ENCODE measurements at regions not wholly inside any gene's neighbourhood (a gene's known extent, or its start where the extent isn't known, plus 50 kb on each side); places are given as distances from the start of the nearest gene placed in this dataset.
"Not testable (repeated sequence)": the region's sequence is repeated elsewhere in the genome, so short reads cannot be mapped to it uniquely, and the experiment has no call there.

DNA sequence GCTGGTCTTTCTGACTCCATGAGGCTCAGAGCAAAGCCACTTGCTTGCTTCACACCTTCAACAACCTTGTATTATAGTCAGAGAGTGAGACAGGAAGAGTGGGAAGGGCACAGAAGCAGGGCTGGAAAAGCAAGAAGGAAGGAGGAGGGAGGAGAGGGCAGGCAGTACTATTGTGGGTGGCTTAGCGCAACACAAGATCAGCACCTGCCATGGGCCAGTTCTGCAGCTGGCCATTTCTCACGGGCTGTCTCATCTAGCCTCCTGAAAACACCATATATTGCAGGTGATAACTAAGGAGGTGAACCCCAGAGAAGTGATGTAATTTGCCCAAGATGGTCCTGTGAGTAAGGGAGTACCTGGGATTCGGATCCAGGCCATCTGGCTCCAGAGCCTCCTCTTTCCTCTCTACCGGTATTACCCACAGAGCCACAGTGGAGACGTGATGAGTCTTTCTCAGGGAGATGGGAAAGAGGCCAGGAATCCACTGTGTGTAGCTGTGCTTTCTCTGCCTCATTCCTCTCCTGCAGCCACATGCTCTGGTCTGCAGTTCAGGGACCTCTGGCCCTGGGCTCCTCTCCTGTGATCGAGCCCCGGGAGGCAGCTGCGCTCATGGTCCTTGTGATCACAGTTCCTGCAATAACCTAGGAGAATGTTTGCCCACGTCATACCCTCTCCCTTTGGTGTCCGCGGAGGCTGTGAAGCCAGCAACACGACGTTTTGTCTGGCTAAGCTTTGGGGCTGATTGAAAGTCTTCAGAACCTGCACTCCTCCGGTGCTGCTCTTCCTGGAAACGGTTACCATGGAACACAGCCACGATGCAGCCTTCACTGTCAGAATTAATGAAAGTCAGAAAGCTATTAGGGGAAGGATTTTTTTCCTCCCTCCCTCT is 178.1 kb upstream of the CCL2 start:
- no peak for DNase-seq (ENCODE audit: low read depth in 2 of 2)

GRCh38 chr17:34081269-34081668 is 173.8 kb upstream of the CCL2 start:
- no peak for DNase-seq (ENCODE audit: low read depth in 2 of 2)

GRCh38 chr17:34082404-34082803 is 172.7 kb upstream of the CCL2 start:
- DNase-seq (ENCODE audit: low read depth in 2 of 2), result no peak

- not testable (repeated sequence) for DNase-seq (ENCODE audit: low read depth in 2 of 2)
Observed at GRCh38 chr17:34089042-34089441, 166.0 kb upstream of the CCL2 start.

DNA sequence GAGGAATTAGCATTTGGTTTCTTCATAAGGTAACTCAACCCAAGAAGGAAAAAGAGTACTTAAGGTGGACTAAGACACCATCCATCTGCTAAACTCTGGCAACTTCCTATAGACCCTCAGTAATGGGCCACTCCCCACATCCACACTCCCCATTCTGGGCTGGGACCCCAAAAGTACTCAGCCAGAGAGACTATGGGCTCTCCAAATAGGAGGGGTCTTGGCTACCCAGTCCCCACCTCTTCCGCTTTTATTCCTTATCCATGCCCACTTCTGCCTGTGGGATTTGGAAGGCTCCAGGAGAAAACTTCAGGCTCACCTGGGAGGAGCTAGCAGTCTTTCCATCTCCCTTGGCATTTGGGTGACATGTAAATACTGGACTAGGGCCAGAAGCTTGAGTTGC is 164.5 kb upstream of the CCL2 start:
- DNase-seq (ENCODE audit: low read depth in 2 of 2), result no peak

GRCh38 chr17:34091975-34092374 is 163.1 kb upstream of the CCL2 start:
- no peak for DNase-seq (ENCODE audit: low read depth in 2 of 2)

DNA sequence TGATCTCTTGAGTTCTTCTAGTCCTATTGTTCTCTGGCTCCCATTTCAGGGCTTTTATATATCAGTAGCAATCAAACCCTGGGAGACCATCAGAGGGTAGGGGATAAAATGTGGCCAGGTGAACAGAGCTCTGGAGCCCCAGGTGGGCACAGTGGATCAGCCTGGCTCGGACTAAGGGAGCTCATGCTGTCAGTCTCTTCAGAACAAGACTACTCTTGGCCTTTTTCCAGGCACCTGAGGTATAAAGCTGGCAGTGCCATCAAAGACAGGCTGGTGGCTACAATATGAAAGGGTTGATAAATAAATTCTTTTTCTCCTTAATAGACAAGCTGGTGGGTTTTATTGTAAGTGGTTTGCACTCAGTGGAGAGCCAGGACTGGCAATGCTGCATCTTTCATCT is 160.0 kb upstream of the CCL2 start:
- DNase-seq (ENCODE audit: low read depth in 2 of 2), result no peak

- DNase-seq (ENCODE audit: low read depth in 2 of 2), result no peak
Observed at GRCh38 chr17:34098699-34099098, 156.4 kb upstream of the CCL2 start.

DNA sequence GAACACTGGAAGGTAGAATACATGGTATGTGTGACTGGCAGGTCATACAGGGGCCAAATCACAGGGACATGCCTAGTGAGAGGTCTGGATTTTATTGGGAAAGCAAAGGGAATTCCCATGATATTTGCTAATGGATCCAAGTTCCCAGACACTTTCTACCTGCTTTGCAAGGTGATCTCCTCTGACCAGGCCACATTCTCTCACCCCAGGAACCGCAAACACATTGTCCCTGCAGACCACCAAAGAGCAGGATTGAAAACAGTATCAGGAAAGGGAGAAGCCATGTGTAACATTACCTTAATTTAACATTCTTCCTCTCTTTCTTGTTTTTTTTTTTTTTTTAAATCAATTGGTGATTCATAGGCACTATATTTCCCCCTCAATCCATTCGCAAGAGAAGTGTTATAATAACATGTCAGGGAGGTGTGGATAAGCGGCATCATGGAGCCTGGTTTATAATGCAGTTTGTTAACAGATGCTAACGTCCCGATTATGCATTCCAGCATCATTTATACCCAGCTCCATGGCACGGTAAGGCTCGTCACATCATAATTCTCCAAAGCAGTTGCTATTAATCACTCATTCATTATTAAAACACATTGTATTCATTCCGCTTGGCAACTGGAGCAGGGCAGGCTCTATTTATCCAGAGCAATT is 155.1 kb upstream of the CCL2 start:
- no peak for DNase-seq (ENCODE audit: low read depth in 2 of 2)

DNA sequence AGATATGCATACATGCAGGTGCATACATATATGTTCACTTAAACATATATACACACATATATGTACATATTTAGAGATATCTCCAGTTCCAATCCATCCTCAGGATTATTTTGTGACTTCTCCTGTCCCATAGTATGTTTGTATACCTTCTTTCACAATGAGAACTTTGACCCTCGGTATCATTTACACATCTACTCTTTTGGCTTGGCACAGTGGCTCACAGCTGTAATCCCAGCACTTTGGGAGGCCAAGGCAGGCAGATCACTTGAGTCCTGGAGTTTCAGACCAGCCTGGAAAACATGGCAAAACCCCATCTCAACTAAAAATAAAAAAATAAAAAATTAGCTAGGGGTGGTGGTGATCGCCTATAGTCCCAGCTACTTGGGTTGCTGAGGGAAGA is 148.1 kb upstream of the CCL2 start:
- DNase-seq (ENCODE audit: low read depth in 2 of 2), result no peak

DNA sequence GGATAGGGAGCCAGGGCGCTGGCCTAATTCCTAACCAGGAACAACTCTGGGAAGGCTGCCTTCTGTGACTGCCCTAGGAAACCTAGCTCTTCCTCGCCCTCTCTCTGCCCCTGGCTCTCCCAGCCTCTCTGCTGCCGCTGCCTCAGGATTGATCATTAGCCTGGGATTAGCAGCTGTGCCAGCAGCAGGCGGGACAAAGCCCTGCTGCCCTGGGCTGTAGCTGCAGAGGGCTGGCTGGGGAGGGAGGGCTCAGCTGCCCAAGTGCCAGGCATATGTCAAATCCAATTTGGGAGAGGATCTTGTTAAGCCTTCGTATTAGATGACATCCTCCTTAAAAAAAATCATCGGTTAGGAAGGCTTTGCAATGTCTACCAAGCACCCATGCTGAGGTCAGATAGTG is 144.8 kb upstream of the CCL2 start:
- DNase-seq (ENCODE audit: low read depth in 2 of 2), result no peak

DNA sequence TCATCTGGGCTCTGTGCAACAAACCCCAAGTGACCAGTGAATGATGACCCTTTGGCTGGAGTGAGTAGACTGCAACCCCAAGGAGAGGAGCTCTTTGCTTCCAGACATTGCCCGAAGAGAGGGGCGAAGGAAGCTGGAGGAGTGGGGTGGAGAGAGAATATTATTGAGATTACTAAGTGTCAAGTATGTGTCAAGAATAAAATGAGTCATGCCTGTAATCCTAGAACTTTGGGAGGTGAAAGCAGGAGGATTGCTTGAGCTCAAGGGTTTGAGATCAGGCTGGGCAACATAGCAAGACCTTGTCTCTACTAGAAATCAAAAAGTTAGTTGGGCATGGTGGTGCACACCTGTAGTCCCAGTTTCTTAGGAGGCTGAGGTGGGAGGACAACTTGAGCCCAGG is 142.0 kb upstream of the CCL2 start:
- no peak for DNase-seq (ENCODE audit: low read depth in 2 of 2)

- no peak for DNase-seq (ENCODE audit: low read depth in 2 of 2)
Observed at GRCh38 chr17:34114174-34114573, 140.9 kb upstream of the CCL2 start.

GRCh38 chr17:34116306-34116705 is 138.8 kb upstream of the CCL2 start:
- no peak for DNase-seq (ENCODE audit: low read depth in 2 of 2)

DNA sequence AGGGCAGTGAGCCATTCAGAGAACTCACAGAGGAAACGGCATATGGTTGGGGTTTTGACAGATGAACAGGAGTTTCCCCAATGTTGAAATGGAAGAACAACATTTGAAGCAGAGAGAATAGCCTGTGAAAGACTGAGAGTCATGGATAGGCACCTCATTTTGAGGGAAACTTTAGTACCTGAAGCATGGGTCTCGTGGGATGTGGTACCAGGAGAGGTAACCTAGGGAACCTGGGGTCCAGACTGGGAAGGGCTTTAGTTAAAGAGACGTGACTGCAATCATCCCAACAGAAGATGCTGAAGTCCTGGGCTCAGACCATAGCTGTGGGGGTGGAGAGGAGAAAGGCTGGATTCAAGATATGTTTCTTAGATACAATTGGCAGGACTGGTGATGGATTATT is 137.8 kb upstream of the CCL2 start:
- no peak for DNase-seq (ENCODE audit: low read depth in 2 of 2)

- DNase-seq (ENCODE audit: low read depth in 2 of 2), result no peak
Observed at GRCh38 chr17:34117811-34118210, 137.3 kb upstream of the CCL2 start.

- DNase-seq (ENCODE audit: low read depth in 2 of 2), result no peak
Observed at GRCh38 chr17:34118564-34118963, 136.5 kb upstream of the CCL2 start.

DNA sequence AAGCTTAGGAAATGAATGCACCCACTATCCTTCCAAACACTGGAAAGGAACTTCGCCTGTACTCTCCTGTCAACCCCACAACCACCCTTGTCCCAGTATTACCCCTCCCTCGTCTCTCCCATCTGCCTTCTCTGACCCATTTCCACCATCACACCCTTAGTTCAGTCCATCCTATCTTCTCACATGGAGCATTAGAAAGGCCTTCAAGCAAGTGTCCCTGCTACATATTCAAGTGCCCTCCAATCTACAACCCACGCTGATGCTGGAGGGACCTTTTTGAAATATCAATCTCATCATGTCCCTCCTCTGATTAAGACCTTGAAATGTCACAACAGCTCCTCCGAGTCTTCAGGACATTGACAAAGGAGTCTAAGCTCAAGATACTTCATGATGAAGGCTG is 133.8 kb upstream of the CCL2 start:
- DNase-seq (ENCODE audit: low read depth in 2 of 2), result no peak

GRCh38 chr17:34122515-34122914 is 132.6 kb upstream of the CCL2 start:
- DNase-seq (ENCODE audit: low read depth in 2 of 2), result no peak

DNA sequence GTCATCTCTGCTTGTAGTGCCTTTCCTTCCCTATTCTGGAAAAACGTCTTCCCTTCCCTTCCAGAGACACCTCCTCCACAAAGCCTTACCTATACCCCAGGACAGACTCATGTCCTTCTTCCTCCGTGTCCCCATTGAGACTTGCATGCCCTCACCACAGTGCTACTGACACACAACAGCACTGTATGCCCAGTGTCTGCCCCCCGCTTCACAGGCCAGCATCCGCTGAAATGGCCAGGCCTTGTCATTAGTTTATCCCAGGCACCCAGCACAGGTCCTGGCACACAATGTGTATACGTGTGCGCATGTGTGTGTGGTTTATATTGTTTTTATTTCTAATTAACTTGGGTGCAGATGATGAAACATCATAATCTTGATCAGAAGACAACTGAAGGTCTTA is 130.1 kb upstream of the CCL2 start:
- no peak for DNase-seq (ENCODE audit: low read depth in 2 of 2)

DNA sequence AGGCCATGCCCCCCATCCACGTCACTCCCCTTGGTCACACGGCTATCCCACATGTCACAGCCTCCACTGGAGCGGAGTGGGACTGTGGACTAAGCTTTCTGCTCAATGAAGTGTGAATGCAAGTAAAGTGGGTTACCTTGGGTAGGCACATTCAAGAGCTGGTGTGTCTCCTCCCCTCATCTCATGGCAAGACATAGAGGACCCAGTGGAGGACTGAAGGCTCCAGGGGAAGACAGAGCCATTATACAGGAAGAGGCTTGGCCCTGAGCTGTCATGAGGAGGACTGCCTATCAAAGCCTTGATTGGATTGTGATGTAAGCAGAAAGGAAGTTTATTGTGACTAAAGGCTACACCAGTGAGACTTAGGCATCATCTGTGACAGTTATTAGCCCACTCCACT is 129.2 kb upstream of the CCL2 start:
- DNase-seq (ENCODE audit: low read depth in 2 of 2), result no peak

DNA sequence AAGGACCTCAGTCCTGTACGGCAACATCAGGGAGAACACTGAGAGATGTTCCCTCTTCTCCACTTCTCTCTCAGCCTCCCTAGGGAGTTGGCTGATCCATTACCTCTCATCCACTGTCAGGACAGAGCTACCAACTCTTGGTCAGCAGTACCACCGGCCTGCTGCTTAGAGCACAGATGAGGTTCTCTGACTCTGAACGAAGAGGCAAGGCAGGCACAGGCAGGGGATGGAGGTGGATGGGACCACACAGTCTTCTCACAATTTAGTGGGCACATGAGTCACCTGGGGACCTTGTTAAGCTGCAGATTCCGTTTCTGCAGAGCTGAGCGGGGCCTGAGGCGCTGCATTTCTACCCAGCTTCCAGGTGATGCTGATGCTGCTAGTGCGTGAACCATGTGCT is 128.6 kb upstream of the CCL2 start:
- no peak for DNase-seq (ENCODE audit: low read depth in 2 of 2)

- no peak for DNase-seq (ENCODE audit: low read depth in 2 of 2)
Observed at GRCh38 chr17:34126965-34127364, 128.1 kb upstream of the CCL2 start.

All from stimulated activated CD4-positive, alpha-beta T cell treated with anti-CD3 and anti-CD28 coated beads, Interleukin-1b, Interleukin-23, amount 100 ng/mL, for 1 hour (primary cell).